Prostate gland (tissue), 2 donors: ENCODE measurements at regions not wholly inside any gene's neighbourhood (a gene's known extent, or its start where the extent isn't known, plus 50 kb on each side); places are given as distances from the start of the nearest gene placed in this dataset.

Experiments
- POLR2AphosphoS5 ChIP-seq: sonication (generic); formaldehyde crosslinking; IDR thresholded peaks from one replicate; pipeline ENCODE4 v1.6.1; 2017; ENCODE audit warnings: antibody characterized with exemption
- TF ChIP-seq, protein P1 (sequence below), 4 experiments: fragments of 200-600 bp in 2 of 4; fragments of 450-650 bp in 2 of 4; sonication (generic) in 2 of 4; IDR thresholded peaks; 1 replicate in 3 of 4; 2 replicates in 1 of 4; pipeline ENCODE4 v1.5.1; 2016 to 2019; ENCODE audit warnings: antibody characterized with exemption in 4 of 4, mild to moderate bottlenecking in 2 of 4, moderate library complexity in 2 of 4

DNA sequence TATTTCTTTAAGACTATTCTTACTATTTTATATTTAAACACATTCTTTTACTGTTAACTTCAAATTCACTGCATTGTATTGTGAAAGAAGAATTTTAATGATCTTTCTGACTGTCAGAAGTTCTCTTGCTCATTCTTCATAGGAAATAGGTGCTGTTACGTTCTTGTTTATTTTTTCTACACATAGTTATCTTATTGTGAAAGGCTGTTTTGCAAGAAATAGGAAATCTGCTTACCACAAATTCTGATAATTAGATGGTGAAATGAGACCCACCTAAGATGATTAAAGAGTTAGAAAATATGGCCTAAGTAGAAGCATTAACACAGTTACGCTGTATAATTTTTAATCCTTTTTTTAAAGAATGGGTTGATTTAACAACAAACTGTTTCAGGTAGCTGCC, 316.1 kb upstream of the ZFP42 start:
- TF ChIP-seq POLR2AphosphoS5: no peak
- TF ChIP-seq, protein P1, sequence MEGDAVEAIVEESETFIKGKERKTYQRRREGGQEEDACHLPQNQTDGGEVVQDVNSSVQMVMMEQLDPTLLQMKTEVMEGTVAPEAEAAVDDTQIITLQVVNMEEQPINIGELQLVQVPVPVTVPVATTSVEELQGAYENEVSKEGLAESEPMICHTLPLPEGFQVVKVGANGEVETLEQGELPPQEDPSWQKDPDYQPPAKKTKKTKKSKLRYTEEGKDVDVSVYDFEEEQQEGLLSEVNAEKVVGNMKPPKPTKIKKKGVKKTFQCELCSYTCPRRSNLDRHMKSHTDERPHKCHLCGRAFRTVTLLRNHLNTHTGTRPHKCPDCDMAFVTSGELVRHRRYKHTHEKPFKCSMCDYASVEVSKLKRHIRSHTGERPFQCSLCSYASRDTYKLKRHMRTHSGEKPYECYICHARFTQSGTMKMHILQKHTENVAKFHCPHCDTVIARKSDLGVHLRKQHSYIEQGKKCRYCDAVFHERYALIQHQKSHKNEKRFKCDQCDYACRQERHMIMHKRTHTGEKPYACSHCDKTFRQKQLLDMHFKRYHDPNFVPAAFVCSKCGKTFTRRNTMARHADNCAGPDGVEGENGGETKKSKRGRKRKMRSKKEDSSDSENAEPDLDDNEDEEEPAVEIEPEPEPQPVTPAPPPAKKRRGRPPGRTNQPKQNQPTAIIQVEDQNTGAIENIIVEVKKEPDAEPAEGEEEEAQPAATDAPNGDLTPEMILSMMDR (IDR thresholded peaks at IDR 0.05): no peak
